CD4-positive, alpha-beta memory T cell (primary cell): ENCODE measurements at regions not wholly inside any gene's neighbourhood (a gene's known extent, or its start where the extent isn't known, plus 50 kb on each side); places are given as distances from the start of the nearest gene placed in this dataset.

Experiments
- CTCF ChIA-PET: fragments of 350-600 bp; sonication (Branson Sonifier 250); formaldehyde crosslinking; loops from one replicate; lab custom pipeline; 2021; ENCODE audit warnings: inconsistent platforms; ENCODE audit not compliant: partially characterized antibody; lab: Charles Lee
- POLR2A ChIA-PET: fragments of 350-600 bp; sonication (Branson Sonifier 250); formaldehyde crosslinking; loops from one replicate; lab custom pipeline; 2021; ENCODE audit not compliant: partially characterized antibody; lab: Charles Lee
- DNase-seq, 5 donors: peaks; one replicate each; pipeline versions ENCODE4 v3.0.0 to v3.0.0-alpha.2; 2020 to 2022; ENCODE audit warnings: mixed read lengths in 1 of 5
- H3K27ac ChIP-seq: one replicate; pipeline ENCODE4 v1.7.0; 2013; ENCODE audit warnings: low read depth, low read length
- H3K27me3 ChIP-seq: 2 replicates; pipeline ENCODE4 v1.7.0; 2013; ENCODE audit warnings: mild to moderate bottlenecking, low read length, moderate library complexity; ENCODE audit not compliant: insufficient read depth
- H3K36me3 ChIP-seq: 2 replicates; pipeline ENCODE4 v1.7.0; 2013; ENCODE audit warnings: mild to moderate bottlenecking, low read length, moderate library complexity; ENCODE audit not compliant: insufficient read depth
- H3K4me1 ChIP-seq: 2 replicates; pipeline ENCODE4 v1.7.0; 2013; ENCODE audit warnings: mild to moderate bottlenecking, low read length, moderate library complexity; ENCODE audit not compliant: insufficient read depth
- H3K4me3 ChIP-seq, 2 donors: one replicate each; pipeline ENCODE4 v1.7.0; 2013; ENCODE audit warnings: low read length in 2 of 2, mild to moderate bottlenecking in 1 of 2
- H3K9me3 ChIP-seq, 2 donors: one replicate each; pipeline ENCODE4 v1.7.0; 2013; ENCODE audit warnings: low read length in 2 of 2, control low read depth in 1 of 2; ENCODE audit not compliant: control insufficient read depth in 1 of 2
- H3K27ac Mint-ChIP-seq, 7 donors: one replicate each; pipeline ENCODE4 v1.8.0; 2020 to 2021; ENCODE audit warnings: mixed read lengths in 7 of 7, mild to moderate bottlenecking in 6 of 7, inconsistent platforms in 3 of 7, moderate library complexity in 3 of 7
- H3K27me3 Mint-ChIP-seq, 2 donors: one replicate each; pipeline ENCODE4 v1.8.0; 2020 to 2021; ENCODE audit warnings: mixed read lengths in 2 of 2
- H3K36me3 Mint-ChIP-seq, 2 donors: one replicate each; pipeline ENCODE4 v1.8.0; 2020 to 2021; ENCODE audit warnings: mixed read lengths in 2 of 2, inconsistent platforms in 1 of 2, mild to moderate bottlenecking in 1 of 2
- H3K4me1 Mint-ChIP-seq, 4 donors: one replicate each; pipeline ENCODE4 v1.8.0; 2020 to 2021; ENCODE audit warnings: mixed read lengths in 4 of 4, mild to moderate bottlenecking in 1 of 4
- H3K4me3 Mint-ChIP-seq, 8 donors: one replicate each; pipeline ENCODE4 v1.8.0; 2020 to 2021; ENCODE audit warnings: mixed read lengths in 8 of 8, mild to moderate bottlenecking in 7 of 8, moderate library complexity in 6 of 8, inconsistent platforms in 3 of 8
- H3K9me3 Mint-ChIP-seq, 8 donors: one replicate each; pipeline ENCODE4 v1.8.0; 2020 to 2021; ENCODE audit warnings: mixed read lengths in 8 of 8, mild to moderate bottlenecking in 5 of 8, inconsistent platforms in 3 of 8, moderate library complexity in 1 of 8
- intact Hi-C: fragments of 100-400 bp; cut with micrococcal nuclease; formaldehyde crosslinking; loops from one replicate; pipeline ENCODE4 v1.15.1; 2023

- no peaks in the 10 kb centered on the region for H3K27me3 ChIP-seq
- CTCF ChIA-PET = no interaction called here
- no peaks in the 10 kb centered on the region for H3K4me1 Mint-ChIP-seq
- POLR2A ChIA-PET = no interaction called here
- intact Hi-C loops = no loop called here
- H3K9me3 Mint-ChIP-seq = peaks cover 0 to 11% (median 5%) of the 10 kb centered on the region in 8 donors
- no peaks in the 10 kb centered on the region for H3K27me3 Mint-ChIP-seq
- no peaks in the 10 kb centered on the region for H3K4me1 ChIP-seq
- H3K4me3 Mint-ChIP-seq = no peak overlapping the region
- H3K27ac ChIP-seq = no peak overlapping the region
- no peaks in the 10 kb centered on the region for H3K36me3 Mint-ChIP-seq
- no peak overlapping the region for H3K4me3 ChIP-seq
- no peaks in the 10 kb centered on the region for H3K36me3 ChIP-seq
- H3K9me3 ChIP-seq = no peaks in the 10 kb centered on the region
- peak overlapping the region in 1 of 7 donors; percentile 10 for H3K27ac Mint-ChIP-seq
- no peak for DNase-seq
These were observed 615.2 kb upstream of the SEMA6A start for GRCh38 chr5:117189784-117190183.

GRCh38 chr5:117188211-117188610 lies 613.6 kb upstream of the SEMA6A start:
- DNase-seq = no peak

GRCh38 chr5:117186751-117187150 lies 612.1 kb upstream of the SEMA6A start:
- H3K4me3 ChIP-seq = no peak overlapping the region
- no peaks in the 10 kb centered on the region for H3K27me3 Mint-ChIP-seq
- ChIA-PET CTCF (no interaction called here), POLR2A (no interaction called here)
- H3K4me3 Mint-ChIP-seq = no peak overlapping the region
- H3K4me1 Mint-ChIP-seq = no peaks in the 10 kb centered on the region
- no peaks in the 10 kb centered on the region for H3K27me3 ChIP-seq
- H3K9me3 ChIP-seq = no peaks in the 10 kb centered on the region
- intact Hi-C loops = no loop called here
- no peaks in the 10 kb centered on the region for H3K36me3 ChIP-seq
- H3K4me1 ChIP-seq = no peaks in the 10 kb centered on the region
- H3K27ac ChIP-seq = no peak overlapping the region
- H3K36me3 Mint-ChIP-seq = no peaks in the 10 kb centered on the region
- DNase-seq = no peak
- no peak overlapping the region for H3K27ac Mint-ChIP-seq
- peaks cover 0 to 7% (median 4%) of the 10 kb centered on the region in 8 donors for H3K9me3 Mint-ChIP-seq

More at GRCh38 chr5:117188211-117188610, 613.6 kb upstream of the SEMA6A start:
- ChIA-PET POLR2A (no interaction called here), CTCF (no interaction called here)
- intact Hi-C loops = no loop called here
- Histone ChIP-seq H3K27ac (no peak overlapping the region), H3K4me1 (no peaks in the 10 kb centered on the region), H3K36me3 (no peaks in the 10 kb centered on the region), H3K9me3 (no peaks in the 10 kb centered on the region), H3K27me3 (no peaks in the 10 kb centered on the region), H3K4me3 (no peak overlapping the region)
- Mint-ChIP-seq H3K4me3 (no peak overlapping the region), H3K27ac (no peak overlapping the region), H3K9me3 (peaks cover 0 to 7% (median 3%) of the 10 kb centered on the region in 8 donors), H3K36me3 (no peaks in the 10 kb centered on the region), H3K27me3 (no peaks in the 10 kb centered on the region), H3K4me1 (no peaks in the 10 kb centered on the region)

GRCh38 chr5:117183326-117183725 lies 608.7 kb upstream of the SEMA6A start:
- intact Hi-C loops = no loop called here

GRCh38 chr5:117182104-117182503 lies 607.5 kb upstream of the SEMA6A start:
- H3K4me3 Mint-ChIP-seq = no peak overlapping the region

More at GRCh38 chr5:117183326-117183725, 608.7 kb upstream of the SEMA6A start:
- no peaks in the 10 kb centered on the region for H3K4me1 ChIP-seq
- no peak for DNase-seq
- Mint-ChIP-seq H3K36me3 (no peaks in the 10 kb centered on the region), H3K27me3 (no peaks in the 10 kb centered on the region), H3K4me3 (no peak overlapping the region), H3K27ac (no peak overlapping the region), H3K4me1 (no peaks in the 10 kb centered on the region), H3K9me3 (peaks cover 0 to 7% (median 2%) of the 10 kb centered on the region in 8 donors)
- H3K36me3 ChIP-seq = no peaks in the 10 kb centered on the region
- POLR2A ChIA-PET = no interaction called here
- H3K27ac ChIP-seq = no peak overlapping the region
- H3K9me3 ChIP-seq = no peaks in the 10 kb centered on the region
- no peaks in the 10 kb centered on the region for H3K27me3 ChIP-seq
- CTCF ChIA-PET = no interaction called here
- H3K4me3 ChIP-seq = no peak overlapping the region

GRCh38 chr5:117177302-117177701 lies 602.7 kb upstream of the SEMA6A start:
- peaks cover 0 to 6% (median 2%) of the 10 kb centered on the region in 8 donors for H3K9me3 Mint-ChIP-seq
- H3K4me3 ChIP-seq = no peak overlapping the region
- intact Hi-C loops = no loop called here
- no peaks in the 10 kb centered on the region for H3K27me3 Mint-ChIP-seq
- H3K9me3 ChIP-seq = no peaks in the 10 kb centered on the region
- H3K4me1 Mint-ChIP-seq = no peaks in the 10 kb centered on the region
- H3K27ac Mint-ChIP-seq = no peak overlapping the region
- H3K4me3 Mint-ChIP-seq = no peak overlapping the region
- H3K27ac ChIP-seq = no peak overlapping the region
- no peak for DNase-seq
- ChIA-PET POLR2A (no interaction called here), CTCF (no interaction called here)
- no peaks in the 10 kb centered on the region for H3K36me3 Mint-ChIP-seq
- H3K4me1 ChIP-seq = no peaks in the 10 kb centered on the region
- no peaks in the 10 kb centered on the region for H3K27me3 ChIP-seq
- H3K36me3 ChIP-seq = no peaks in the 10 kb centered on the region

More at GRCh38 chr5:117182104-117182503, 607.5 kb upstream of the SEMA6A start:
- ChIA-PET POLR2A (no interaction called here), CTCF (no interaction called here)
- intact Hi-C loops = no loop called here
- Mint-ChIP-seq H3K36me3 (no peaks in the 10 kb centered on the region), H3K27me3 (no peaks in the 10 kb centered on the region), H3K4me1 (no peaks in the 10 kb centered on the region), H3K9me3 (peaks cover 0 to 7% (median 4%) of the 10 kb centered on the region in 8 donors), H3K27ac (no peak overlapping the region)
- no peak overlapping the region for H3K4me3 ChIP-seq
- no peaks in the 10 kb centered on the region for H3K36me3 ChIP-seq
- no peak overlapping the region for H3K27ac ChIP-seq
- no peaks in the 10 kb centered on the region for H3K4me1 ChIP-seq
- no peaks in the 10 kb centered on the region for H3K27me3 ChIP-seq
- DNase-seq = no peak
- no peaks in the 10 kb centered on the region for H3K9me3 ChIP-seq

- Histone ChIP-seq H3K9me3 (no peaks in the 10 kb centered on the region), H3K4me1 (no peaks in the 10 kb centered on the region), H3K27ac (no peak overlapping the region), H3K27me3 (no peaks in the 10 kb centered on the region), H3K4me3 (no peak overlapping the region), H3K36me3 (no peaks in the 10 kb centered on the region)
- no peaks in the 10 kb centered on the region for H3K27me3 Mint-ChIP-seq
- H3K4me1 Mint-ChIP-seq = no peaks in the 10 kb centered on the region
- ChIA-PET POLR2A (no interaction called here), CTCF (no interaction called here)
- no peak overlapping the region for H3K27ac Mint-ChIP-seq
- no peaks in the 10 kb centered on the region for H3K36me3 Mint-ChIP-seq
- H3K9me3 Mint-ChIP-seq = peaks cover 0 to 11% (median 5%) of the 10 kb centered on the region in 8 donors
- no peak overlapping the region for H3K4me3 Mint-ChIP-seq
- DNase-seq = no peak
- intact Hi-C loops = no loop called here
These were observed 590.4 kb upstream of the SEMA6A start for GRCh38 chr5:117165068-117165467.
